T-cell (primary cell): ENCODE measurements at regions not wholly inside any gene's neighbourhood (a gene's known extent, or its start where the extent isn't known, plus 50 kb on each side); places are given as distances from the start of the nearest gene placed in this dataset.

Source experiments
- ATAC-seq, 4 experiments: fragments of 200-7000 bp in 3 of 4; fragments of 150-1000 bp in 1 of 4; cut with Tn5 transposase; replicated peaks in 1 of 4; 1 replicate in 3 of 4; 2 replicates in 1 of 4; pipeline ENCODE4 v1.10.0; 2021; ENCODE audit warnings: moderate library complexity in 3 of 4, mild to moderate bottlenecking in 2 of 4, moderate number of reproducible peaks in 1 of 4
- CTCF ChIA-PET, 2 donors: fragments of 300-600 bp; sonication (Branson Sonifier 250); formaldehyde crosslinking; loops; one replicate each; lab custom pipeline; 2022; ENCODE audit warnings: antibody characterized with exemption in 2 of 2; lab: Charles Lee
- POLR2A ChIA-PET, 2 donors: fragments of 300-600 bp; sonication (Branson Sonifier 250); formaldehyde crosslinking; loops; one replicate each; lab custom pipeline; 2022; ENCODE audit warnings: antibody characterized with exemption in 2 of 2; lab: Charles Lee
- DNase-seq, 35 experiments: peaks; one replicate each; pipeline versions ENCODE4 v3.0.0 to v3.0.0-alpha.2; 2013 to 2023
- H3K27ac ChIP-seq: one replicate; pipeline ENCODE4 v1.5.1; 2013; ENCODE audit warnings: low read length
- H3K27me3 ChIP-seq, 2 experiments: replicated peaks in 1 of 2; 1 replicate in 1 of 2; 2 replicates in 1 of 2; pipeline versions ENCODE4 v1.6.1 to v1.7.0; 2013; ENCODE audit warnings: low read length in 1 of 2, mixed read lengths in 1 of 2; ENCODE audit not compliant: control insufficient read depth in 2 of 2, insufficient read depth in 2 of 2; ENCODE audit errors: extremely low read depth in 1 of 2
- H3K36me3 ChIP-seq, 2 donors: 1 replicate in 1 of 2; 2 replicates in 1 of 2; pipeline versions ENCODE4 v1.6.1 to v1.7.0; 2013; ENCODE audit warnings: low read length in 1 of 2; ENCODE audit not compliant: control insufficient read depth in 2 of 2, insufficient read depth in 1 of 2; ENCODE audit errors: extremely low read depth in 1 of 2
- H3K4me1 ChIP-seq, 2 experiments: 1 replicate in 1 of 2; 2 replicates in 1 of 2; pipeline versions ENCODE4 v1.6.1 to v1.7.0; 2013; ENCODE audit warnings: low read length in 2 of 2, mixed read lengths in 1 of 2; ENCODE audit not compliant: insufficient read depth in 2 of 2, control insufficient read depth in 1 of 2; ENCODE audit errors: extremely low read depth in 1 of 2
- H3K4me3 ChIP-seq, 2 donors: 1 replicate in 1 of 2; 2 replicates in 1 of 2; pipeline versions ENCODE4 v1.5.1 to v1.7.0; 2013; ENCODE audit warnings: mild to moderate bottlenecking in 2 of 2, low read length in 1 of 2, moderate library complexity in 1 of 2; ENCODE audit not compliant: control insufficient read depth in 1 of 2; ENCODE audit errors: extremely low read depth in 1 of 2
- H3K9me3 ChIP-seq: 2 replicates; pipeline ENCODE4 v1.7.0; 2013
- H3K27ac Mint-ChIP-seq, 2 donors: one replicate each; pipeline ENCODE4 v1.8.0; 2020 to 2021; ENCODE audit warnings: mild to moderate bottlenecking in 2 of 2, mixed read lengths in 2 of 2
- H3K27me3 Mint-ChIP-seq, 2 donors: one replicate each; pipeline ENCODE4 v1.8.0; 2021 to 2022; ENCODE audit warnings: mixed read lengths in 2 of 2
- H3K36me3 Mint-ChIP-seq: one replicate; pipeline ENCODE4 v1.8.0; 2021; ENCODE audit warnings: mixed read lengths
- H3K4me1 Mint-ChIP-seq, 3 donors: one replicate each; pipeline ENCODE4 v1.8.0; 2020 to 2022; ENCODE audit warnings: mixed read lengths in 3 of 3, mild to moderate bottlenecking in 1 of 3
- H3K4me3 Mint-ChIP-seq, 3 donors: one replicate each; pipeline ENCODE4 v1.8.0; 2020 to 2022; ENCODE audit warnings: mild to moderate bottlenecking in 3 of 3, mixed read lengths in 3 of 3, moderate library complexity in 3 of 3
- H3K9me3 Mint-ChIP-seq, 3 donors: one replicate each; pipeline ENCODE4 v1.8.0; 2020 to 2022; ENCODE audit warnings: mixed read lengths in 3 of 3
- WGBS: methylation state at CpG from one replicate; pipeline ENCODE4 v1.1.5; 2013; ENCODE audit warnings: missing lambda C conversion rate; ENCODE audit not compliant: insufficient coverage; 5-methylcytosine and 5-hydroxymethylcytosine counted together

- ATAC-seq: no peak
- H3K27ac Mint-ChIP-seq: no peak overlapping the region
- 80% methylated on average over 3 of the region's 4 CpGs for WGBS
These were observed 390.4 kb downstream of the HTR1B start for GRCh38 chr6:77072694-77073409.

GRCh38 chr6:77063494-77063893 is 399.8 kb downstream of the HTR1B start:
- Histone ChIP-seq H3K4me3 (no peak overlapping the region), H3K9me3 (peaks cover 2% of the 10 kb centered on the region), H3K27me3 (no peaks in the 10 kb centered on the region), H3K4me1 (no peaks in the 10 kb centered on the region), H3K36me3 (no peaks in the 10 kb centered on the region), H3K27ac (no peak overlapping the region)
- 75% methylated on average over 2 of the region's 4 CpGs for WGBS
- peaks cover 6 to 16% (median 13%) of the 10 kb centered on the region in 3 donors for H3K9me3 Mint-ChIP-seq
- H3K27me3 Mint-ChIP-seq: no peaks in the 10 kb centered on the region
- H3K36me3 Mint-ChIP-seq: no peaks in the 10 kb centered on the region
- H3K4me3 Mint-ChIP-seq: no peak overlapping the region
- CTCF ChIA-PET: no interaction called here
- no peak for DNase-seq
- POLR2A ChIA-PET: no interaction called here
- no peak overlapping the region for H3K27ac Mint-ChIP-seq
- no peak for ATAC-seq
- H3K4me1 Mint-ChIP-seq: no peaks in the 10 kb centered on the region

More at GRCh38 chr6:77072694-77073409, 390.4 kb downstream of the HTR1B start:
- CTCF ChIA-PET: no interaction called here
- no peaks in the 10 kb centered on the region for H3K4me1 Mint-ChIP-seq
- H3K27me3 Mint-ChIP-seq: no peaks in the 10 kb centered on the region
- H3K9me3 Mint-ChIP-seq: peaks cover 3 to 6% (median 5%) of the 10 kb centered on the region in 3 donors
- Histone ChIP-seq H3K4me1 (no peaks in the 10 kb centered on the region), H3K4me3 (no peak overlapping the region), H3K27me3 (no peaks in the 10 kb centered on the region), H3K36me3 (no peaks in the 10 kb centered on the region), H3K27ac (no peak overlapping the region), H3K9me3 (no peaks in the 10 kb centered on the region)
- no peak for DNase-seq
- POLR2A ChIA-PET: no interaction called here
- H3K36me3 Mint-ChIP-seq: no peaks in the 10 kb centered on the region
- no peak overlapping the region for H3K4me3 Mint-ChIP-seq

- ATAC-seq (no peak), DNase-seq (no peak)
- no peak overlapping the region for H3K27ac Mint-ChIP-seq
- Histone ChIP-seq H3K36me3 (no peaks in the 10 kb centered on the region), H3K27ac (no peak overlapping the region), H3K9me3 (peaks cover 2% of the 10 kb centered on the region), H3K4me3 (no peak overlapping the region), H3K4me1 (no peaks in the 10 kb centered on the region), H3K27me3 (no peaks in the 10 kb centered on the region)
- CTCF ChIA-PET: no interaction called here
- H3K36me3 Mint-ChIP-seq: no peaks in the 10 kb centered on the region
- H3K9me3 Mint-ChIP-seq: peaks cover 15 to 29% (median 17%) of the 10 kb centered on the region in 3 donors
- no peaks in the 10 kb centered on the region for H3K4me1 Mint-ChIP-seq
- 88% methylated on average over 4 of the region's 4 CpGs for WGBS
- POLR2A ChIA-PET: no interaction called here
- H3K27me3 Mint-ChIP-seq: no peaks in the 10 kb centered on the region
- H3K4me3 Mint-ChIP-seq: no peak overlapping the region
These were observed 407.6 kb downstream of the HTR1B start for GRCh38 chr6:77055711-77056110.

GRCh38 chr6:77040568-77041195 is 422.6 kb downstream of the HTR1B start:
- Histone ChIP-seq H3K9me3 (peaks cover 2% of the 10 kb centered on the region), H3K36me3 (no peaks in the 10 kb centered on the region), H3K27ac (no peak overlapping the region), H3K27me3 (no peaks in the 10 kb centered on the region), H3K4me1 (no peaks in the 10 kb centered on the region), H3K4me3 (no peak overlapping the region)
- no peak for DNase-seq
- 63% methylated on average over 1 of the region's 3 CpGs for WGBS
- ATAC-seq: no peak
- Mint-ChIP-seq H3K27ac (no peak overlapping the region), H3K36me3 (no peaks in the 10 kb centered on the region), H3K9me3 (peaks cover 6 to 31% (median 13%) of the 10 kb centered on the region in 3 donors), H3K4me3 (no peak overlapping the region), H3K27me3 (no peaks in the 10 kb centered on the region), H3K4me1 (no peaks in the 10 kb centered on the region)
- ChIA-PET POLR2A (no interaction called here), CTCF (no interaction called here)

- Mint-ChIP-seq H3K4me3 (no peak overlapping the region), H3K27me3 (no peaks in the 10 kb centered on the region), H3K36me3 (no peaks in the 10 kb centered on the region), H3K4me1 (no peaks in the 10 kb centered on the region), H3K27ac (no peak overlapping the region), H3K9me3 (peaks cover 10 to 33% (median 13%) of the 10 kb centered on the region in 3 donors)
- ChIA-PET POLR2A (no interaction called here), CTCF (no interaction called here)
- no peaks in the 10 kb centered on the region for H3K4me1 ChIP-seq
- WGBS: no CpG with 5 or more reads among the region's 3 CpGs
- no peaks in the 10 kb centered on the region for H3K36me3 ChIP-seq
- H3K9me3 ChIP-seq: peaks cover 4% of the 10 kb centered on the region
- no peaks in the 10 kb centered on the region for H3K27me3 ChIP-seq
- ATAC-seq (no peak), DNase-seq (no peak)
- H3K27ac ChIP-seq: no peak overlapping the region
- H3K4me3 ChIP-seq: no peak overlapping the region
These were observed 424.5 kb downstream of the HTR1B start for GRCh38 chr6:77038807-77039206.

GRCh38 chr6:77037439-77037838 is 425.9 kb downstream of the HTR1B start:
- ChIA-PET CTCF (no interaction called here), POLR2A (no interaction called here)
- DNase-seq (no peak), ATAC-seq (no peak)
- Histone ChIP-seq H3K4me1 (no peaks in the 10 kb centered on the region), H3K36me3 (no peaks in the 10 kb centered on the region), H3K4me3 (no peak overlapping the region), H3K27me3 (no peaks in the 10 kb centered on the region), H3K27ac (no peak overlapping the region), H3K9me3 (peaks cover 4% of the 10 kb centered on the region)
- peaks cover 11 to 33% (median 13%) of the 10 kb centered on the region in 3 donors for H3K9me3 Mint-ChIP-seq
- H3K36me3 Mint-ChIP-seq: no peaks in the 10 kb centered on the region
- no peaks in the 10 kb centered on the region for H3K27me3 Mint-ChIP-seq
- H3K4me1 Mint-ChIP-seq: no peaks in the 10 kb centered on the region
- H3K4me3 Mint-ChIP-seq: no peak overlapping the region
- no CpG with 5 or more reads among the region's 1 CpG for WGBS
- H3K27ac Mint-ChIP-seq: no peak overlapping the region
